K562 (cell line): ENCODE measurements at regions not wholly inside any gene's neighbourhood (a gene's known extent, or its start where the extent isn't known, plus 50 kb on each side); places are given as distances from the start of the nearest gene placed in this dataset.

Experiments used
- ATAC-seq: fragments of 200-7000 bp; cut with Tn5 transposase; 3 replicates; pipeline ENCODE4 v1.9.1; 2020; ENCODE audit warnings: moderate library complexity
- BruUV-seq: library from RNA; stranded (reverse); fragments of 400-500 nt; replicated peaks from 2 replicates; lab custom pipeline; 2021; lab: Mats Ljungman, UMichigan
- CTCF ChIA-PET: fragments of 300-600 bp; formaldehyde crosslinking; extraction: SDS; loops from one replicate; lab custom pipeline; 2021; ENCODE audit warnings: low intra/inter-chr PET ratio; lab: Yijun Ruan, JAX
- POLR2A ChIA-PET: fragments of 300-600, 350-650 bp; sonication (Branson Sonifier 250); formaldehyde crosslinking; extraction: SDS; loops from one replicate; lab custom pipeline; 2021; ENCODE audit warnings: antibody characterized with exemption, inconsistent platforms; lab: Yijun Ruan, JAX
- DNase-seq, 4 experiments: peaks; one replicate each; pipeline versions ENCODE4 v3.0.0 to v3.0.0-alpha.2; 2011 to 2018; ENCODE audit warnings: low spot score in 3 of 4, mixed read lengths in 3 of 4; ENCODE audit errors: extremely low read depth in 1 of 4
- FAIRE-seq: peaks from 2 replicates; lab custom pipeline; 2011; peaks lifted over from hg19 to GRCh38; lab: Jason Lieb, UNC
- H2AFZ ChIP-seq: 2 replicates; pipeline ENCODE4 v1.6.0; 2011; ENCODE audit warnings: low read depth, low read length, control low read depth, inconsistent platforms
- H3K27ac ChIP-seq: fragments of 200-600 bp; 3 replicates; pipeline ENCODE4 v1.8.0; 2011; ENCODE audit warnings: low read depth, mild to moderate bottlenecking, control low read depth, inconsistent platforms, low read length, moderate library complexity, mixed read lengths; ENCODE audit errors: extremely low read depth
- H3K27me3 ChIP-seq, 2 experiments: fragments of 300-600 bp in 1 of 2; 2 replicates in 1 of 2; 3 replicates in 1 of 2; pipeline versions ENCODE4 v1.6.0 to v1.8.0; 2011; ENCODE audit warnings: inconsistent platforms in 2 of 2, low read length in 2 of 2, mild to moderate bottlenecking in 1 of 2, mixed read lengths in 1 of 2, moderate library complexity in 1 of 2; ENCODE audit not compliant: control insufficient read depth in 2 of 2, insufficient read depth in 2 of 2
- H3K36me3 ChIP-seq: fragments of 300-600 bp; 3 replicates; pipeline ENCODE4 v1.8.0; 2011; ENCODE audit warnings: mild to moderate bottlenecking, low read length, inconsistent platforms; ENCODE audit not compliant: control insufficient read depth, insufficient read depth
- H3K4me1 ChIP-seq, 2 experiments: fragments of 200-600 bp in 1 of 2; replicated peaks in 1 of 2; 2 replicates in 1 of 2; 3 replicates in 1 of 2; pipeline versions ENCODE4 v1.5.1 to v1.8.0; 2011; ENCODE audit warnings: inconsistent platforms in 2 of 2, low read length in 2 of 2, mild to moderate bottlenecking in 1 of 2, mixed read lengths in 1 of 2, moderate library complexity in 1 of 2; ENCODE audit not compliant: control insufficient read depth in 2 of 2, insufficient read depth in 2 of 2
- H3K4me2 ChIP-seq: 2 replicates; pipeline ENCODE4 v1.6.1; 2011; ENCODE audit warnings: low read length, control low read depth, inconsistent platforms, mixed read lengths; ENCODE audit not compliant: insufficient read depth
- H3K4me3 ChIP-seq: fragments of 200-600 bp; sonication (generic), shearing (Covaris generic); 2 replicates; pipeline ENCODE4 v1.5.1; 2016; ENCODE audit warnings: control low read depth, inconsistent platforms
- H3K79me2 ChIP-seq: fragments of 200-600 bp; 3 replicates; pipeline ENCODE4 v1.8.0; 2011; ENCODE audit warnings: low read length, inconsistent platforms; ENCODE audit not compliant: control insufficient read depth, insufficient read depth
- H3K9ac ChIP-seq, 2 experiments: 2 replicates each; pipeline versions ENCODE4 v1.6.0 to v1.6.1; 2011; ENCODE audit warnings: low read depth in 2 of 2, low read length in 2 of 2, control low read depth in 1 of 2, inconsistent platforms in 1 of 2, mild to moderate bottlenecking in 1 of 2, mixed read lengths in 1 of 2; ENCODE audit not compliant: insufficient read depth in 1 of 2
- H3K9me1 ChIP-seq: one replicate; pipeline ENCODE4 v1.6.0; 2011; ENCODE audit warnings: inconsistent platforms, mild to moderate bottlenecking, low read length, moderate library complexity; ENCODE audit not compliant: control insufficient read depth, insufficient read depth
- H3K9me3 ChIP-seq: replicated peaks from 2 replicates; pipeline ENCODE4 v1.5.1; 2011; ENCODE audit warnings: low read depth, low read length, inconsistent platforms; ENCODE audit not compliant: control insufficient read depth, insufficient read depth
- H4K20me1 ChIP-seq: replicated peaks from 2 replicates; pipeline ENCODE4 v1.6.1; 2011; ENCODE audit warnings: low read length, inconsistent platforms, mixed read lengths; ENCODE audit not compliant: control insufficient read depth, insufficient read depth
- BRD9 ChIP-seq: fragments of 450-650 bp; IDR thresholded peaks from 2 replicates; pipeline ENCODE4 v1.6.1; 2018; ENCODE audit warnings: low read depth; ENCODE audit not compliant: partially characterized antibody
- FIP1L1 ChIP-seq: fragments of 200-400 bp; formaldehyde crosslinking; IDR thresholded peaks from 2 replicates; pipeline ENCODE4 v1.6.1; 2018; ENCODE audit warnings: mild to moderate bottlenecking, low read depth, low read length; ENCODE audit not compliant: poor library complexity, severe bottlenecking
- HNRNPLL ChIP-seq: fragments of 200-400 bp; formaldehyde crosslinking; IDR thresholded peaks from 2 replicates; pipeline ENCODE4 v1.6.1; 2017; ENCODE audit warnings: low read length, low read depth, mild to moderate bottlenecking; ENCODE audit not compliant: poor library complexity, severe bottlenecking
- LEF1 ChIP-seq: fragments of 450-650 bp; IDR thresholded peaks from 2 replicates; pipeline ENCODE4 v1.6.1; 2016; ENCODE audit warnings: mild to moderate bottlenecking
- NBN ChIP-seq: fragments of 450-650 bp; IDR thresholded peaks from 2 replicates; pipeline ENCODE4 v1.6.1; 2016; ENCODE audit warnings: low read depth, mild to moderate bottlenecking
- OTX1 ChIP-seq: fragments of 450-650 bp; formaldehyde crosslinking; IDR thresholded peaks from 2 replicates; pipeline ENCODE4 v1.4.0; 2022; ENCODE audit warnings: mild to moderate bottlenecking
- PHTF2 ChIP-seq: fragments of 250-450 bp; sonication (Bioruptor Pico); IDR thresholded peaks from 2 replicates; pipeline ENCODE4 v1.5.0; 2021; ENCODE audit warnings: mild to moderate bottlenecking
- POLR3G ChIP-seq: IDR thresholded peaks from 2 replicates; pipeline ENCODE4 v1.6.1; 2011; ENCODE audit not compliant: insufficient read length, insufficient replicate concordance; ENCODE audit errors: extremely low read depth
- SNAPC5 ChIP-seq: fragments of 250-450 bp; sonication (Bioruptor Pico); IDR thresholded peaks from 2 replicates; pipeline ENCODE4 v1.8.0; 2021; ENCODE audit warnings: moderate library complexity, mild to moderate bottlenecking, inconsistent platforms
- SP2 ChIP-seq: IDR thresholded peaks from 2 replicates; pipeline ENCODE4 v1.6.1; 2011; ENCODE audit warnings: mild to moderate bottlenecking, low read depth, low read length, moderate library complexity; ENCODE audit not compliant: poor library complexity, severe bottlenecking; ENCODE audit errors: extremely low read depth
- TEAD2 ChIP-seq: fragments of 450-650 bp; IDR thresholded peaks from 2 replicates; pipeline ENCODE4 v1.6.1; 2016; ENCODE audit warnings: missing genetic modification characterization, control low read depth, missing compliant biosample characterization
- ZNF280A ChIP-seq: fragments of 450-650 bp; IDR thresholded peaks from 2 replicates; pipeline ENCODE4 v1.6.1; 2018; ENCODE audit warnings: mild to moderate bottlenecking, low read depth; ENCODE audit not compliant: partially characterized antibody
- ZNF75A ChIP-seq: fragments of 450-650 bp; formaldehyde crosslinking; IDR thresholded peaks from 2 replicates; pipeline ENCODE4 v1.4.0; 2020; ENCODE audit warnings: mild to moderate bottlenecking
- WGBS: fragments of 100-300 bp; shearing (Covaris generic); methylation state at CpG from one replicate; pipeline ENCODE4 v1.1.6; 2016; ENCODE audit warnings: low coverage, mixed read lengths; ENCODE audit not compliant: insufficient coverage; ENCODE audit errors: missing lambda C conversion rate; 5-methylcytosine and 5-hydroxymethylcytosine counted together
- in situ Hi-C: fragments of 300-500 bp; cut with MboI; formaldehyde crosslinking; loops from 4 replicates; pipeline ENCODE4 v1.15.0; 2018; ENCODE audit warnings: inconsistent platforms, mixed read lengths
- intact Hi-C: fragments of 100-400 bp; cut with micrococcal nuclease; formaldehyde crosslinking; loops from 2 replicates; pipeline ENCODE4 v1.14.2; 2022

GRCh38 chr7:81079746-81080145 lies 160.9 kb upstream of the SEMA3C start (continued):
- TF ChIP-seq ZNF280A = no peak

GRCh38 chr7:81075150-81075549 lies 156.3 kb upstream of the SEMA3C start:
- POLR2A ChIA-PET = no interaction called here
- CTCF ChIA-PET = no interaction called here
- Histone ChIP-seq H3K4me2 (no peak overlapping the region), H3K4me3 (no peak overlapping the region), H3K9ac (no peak overlapping the region), H3K27me3 (no peaks in the 10 kb centered on the region), H2AFZ (no peak overlapping the region), H4K20me1 (no peaks in the 10 kb centered on the region), H3K79me2 (no peaks in the 10 kb centered on the region), H3K4me1 (no peaks in the 10 kb centered on the region), H3K9me1 (no peaks in the 10 kb centered on the region), H3K27ac (no peak overlapping the region), H3K36me3 (no peaks in the 10 kb centered on the region), H3K9me3 (0 out of 2 replicates have a peak, but pooled peaks cover 2% of the 10 kb centered on the region)
- in situ Hi-C loops = no loop called here
- no peak for TF ChIP-seq FIP1L1
- no peak for TF ChIP-seq PHTF2 (CRISPR knock-in tag)
- TF ChIP-seq HNRNPLL = no peak
- TF ChIP-seq LEF1 = no peak
- no peak for TF ChIP-seq NBN
- no peak for TF ChIP-seq TEAD2 (tag)
- no peak for TF ChIP-seq POLR3G
- no peak for TF ChIP-seq ZNF75A (CRISPR knock-in tag)
- TF ChIP-seq BRD9 = no peak
- no peak for TF ChIP-seq SP2
- TF ChIP-seq OTX1 (CRISPR knock-in tag) = no peak
- no peak for TF ChIP-seq SNAPC5
- intact Hi-C loops = no loop called here
- WGBS = 10% methylated on average over 2 of the region's 2 CpGs
- DNase-seq = no peak
- ATAC-seq = no peak
- no TSS peak for BruUV-seq
- FAIRE-seq = no peak
